ENCODE measurements at regions not wholly inside any gene's neighbourhood (a gene's known extent, or its start where the extent isn't known, plus 50 kb on each side); places are given as distances from the start of the nearest gene placed in this dataset.

DNA sequence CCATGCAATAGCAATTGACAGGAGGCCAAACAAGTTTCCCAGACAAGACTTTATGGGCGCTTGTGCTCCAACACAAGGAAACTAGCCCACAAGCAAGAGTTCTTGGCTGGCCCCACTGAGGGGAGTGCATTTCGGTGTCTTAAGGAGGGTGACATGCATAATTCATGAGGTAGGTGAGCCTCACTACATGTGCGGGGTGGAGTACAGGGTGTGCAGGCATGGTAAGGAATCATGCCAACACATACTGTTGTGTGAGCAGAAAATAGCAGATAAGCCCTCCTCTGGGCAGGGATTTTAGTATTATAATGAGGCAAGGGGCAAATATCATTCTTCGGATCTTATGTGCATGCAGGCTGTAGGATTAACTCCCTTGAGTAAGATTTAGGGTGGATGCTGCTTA lies 78.7 kb upstream of the SLC1A4 start:
- ChIA-PET CTCF (no interaction called here), POLR2A (no interaction called here)
- DNase-seq (ENCODE audit: extremely low spot score) = no peak
- TF ChIP-seq, protein P1, sequence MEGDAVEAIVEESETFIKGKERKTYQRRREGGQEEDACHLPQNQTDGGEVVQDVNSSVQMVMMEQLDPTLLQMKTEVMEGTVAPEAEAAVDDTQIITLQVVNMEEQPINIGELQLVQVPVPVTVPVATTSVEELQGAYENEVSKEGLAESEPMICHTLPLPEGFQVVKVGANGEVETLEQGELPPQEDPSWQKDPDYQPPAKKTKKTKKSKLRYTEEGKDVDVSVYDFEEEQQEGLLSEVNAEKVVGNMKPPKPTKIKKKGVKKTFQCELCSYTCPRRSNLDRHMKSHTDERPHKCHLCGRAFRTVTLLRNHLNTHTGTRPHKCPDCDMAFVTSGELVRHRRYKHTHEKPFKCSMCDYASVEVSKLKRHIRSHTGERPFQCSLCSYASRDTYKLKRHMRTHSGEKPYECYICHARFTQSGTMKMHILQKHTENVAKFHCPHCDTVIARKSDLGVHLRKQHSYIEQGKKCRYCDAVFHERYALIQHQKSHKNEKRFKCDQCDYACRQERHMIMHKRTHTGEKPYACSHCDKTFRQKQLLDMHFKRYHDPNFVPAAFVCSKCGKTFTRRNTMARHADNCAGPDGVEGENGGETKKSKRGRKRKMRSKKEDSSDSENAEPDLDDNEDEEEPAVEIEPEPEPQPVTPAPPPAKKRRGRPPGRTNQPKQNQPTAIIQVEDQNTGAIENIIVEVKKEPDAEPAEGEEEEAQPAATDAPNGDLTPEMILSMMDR (IDR thresholded peaks at IDR 0.05; ENCODE audit: control extremely low read depth, extremely low read depth, low read depth, missing control alignments) = no peak

DNA sequence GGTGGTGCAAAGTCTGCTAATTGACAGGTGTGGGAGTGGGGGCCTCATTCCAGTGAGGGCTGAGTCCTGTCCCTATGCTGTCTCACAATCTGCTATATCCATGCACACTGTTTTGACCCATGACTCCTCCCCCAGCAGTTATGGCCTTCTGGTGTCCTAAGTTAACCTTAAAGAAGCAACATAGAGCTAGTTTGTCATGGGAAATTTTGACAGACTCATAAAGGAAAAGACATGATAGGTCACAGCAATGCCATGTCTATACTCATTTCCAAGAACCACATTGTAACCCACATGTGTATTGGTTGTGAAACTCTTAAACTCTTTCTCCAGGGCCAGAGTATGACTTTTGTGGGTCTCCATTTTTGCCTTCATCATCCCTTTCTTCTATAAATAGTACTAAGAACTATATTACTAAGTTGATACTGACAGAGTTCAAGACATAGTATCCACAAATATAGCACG lies 78.2 kb upstream of the SLC1A4 start:
- CTCF ChIA-PET = no interaction called here
- TF ChIP-seq, protein P1 (IDR thresholded peaks at IDR 0.05; ENCODE audit: control extremely low read depth, extremely low read depth, low read depth, missing control alignments) = no peak
- POLR2A ChIA-PET = no interaction called here
- no peak for DNase-seq (ENCODE audit: extremely low spot score)

DNA sequence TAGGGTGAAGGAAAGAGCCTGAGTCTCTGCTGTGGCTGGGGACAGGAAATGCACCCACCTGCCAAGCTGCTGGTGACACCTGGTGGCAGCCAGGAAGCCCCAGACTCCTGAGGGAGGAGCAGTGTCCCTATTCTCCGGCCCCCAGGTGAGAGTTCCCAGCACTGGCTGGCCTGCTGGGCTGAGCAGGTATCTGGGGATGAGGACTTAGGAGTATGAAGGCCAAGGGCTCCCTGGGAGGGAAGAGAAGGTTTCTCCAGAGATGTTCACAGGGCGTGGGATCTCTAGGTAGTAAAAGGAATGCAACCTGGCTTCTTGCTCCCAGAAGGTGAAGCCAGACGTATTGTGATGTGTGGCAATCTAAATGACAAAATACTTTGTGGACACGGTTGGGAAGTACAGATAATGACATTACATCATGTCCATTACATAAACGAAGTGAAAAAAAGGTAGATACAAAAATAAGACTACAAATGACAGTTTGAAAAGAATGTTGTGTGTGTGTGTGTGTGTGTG lies 75.8 kb upstream of the SLC1A4 start:
- ChIA-PET CTCF (interaction anchor here (1.1 to 13.9 kb wide), 5 partner anchors 7 to 28 kb away, joined by 3 to 277 read pairs (median 6); no protein-coding TSS in a partner anchor), POLR2A (no interaction called here)
- no peak for DNase-seq (ENCODE audit: extremely low spot score)
- TF ChIP-seq, protein P1 (IDR thresholded peaks at IDR 0.05; ENCODE audit: control extremely low read depth, extremely low read depth, low read depth, missing control alignments) = peak; percentile 41

DNA sequence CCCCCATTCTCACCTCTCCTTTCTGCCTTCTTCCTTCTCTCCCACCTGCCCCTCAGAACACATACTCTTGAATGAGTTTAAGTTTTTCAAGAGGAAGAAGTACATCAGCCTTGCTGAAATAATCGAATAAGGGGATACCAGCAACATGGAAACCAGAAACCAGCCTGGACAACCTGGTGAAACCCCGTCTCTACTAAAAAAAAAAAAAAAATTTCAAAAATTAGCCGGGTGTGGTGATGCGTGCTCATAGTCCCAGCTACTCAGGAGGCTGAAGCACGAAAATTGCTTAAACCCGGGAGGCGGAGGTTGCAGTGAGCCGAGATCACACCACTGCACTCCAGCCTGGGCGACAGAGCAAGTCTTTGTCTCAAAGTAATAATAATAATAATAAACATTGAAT lies 75.0 kb upstream of the SLC1A4 start:
- POLR2A ChIA-PET = interaction anchor here (0.6 to 1.0 kb wide), 3 partner anchors 28 to 636 kb away, joined by 3 to 7 read pairs (median 4); no protein-coding TSS in a partner anchor
- CTCF ChIA-PET = interaction anchor here (1.1 to 13.9 kb wide), 9 partner anchors 8 to 584 kb away, joined by 3 to 277 read pairs (median 6); no protein-coding TSS in a partner anchor
- no peak for DNase-seq (ENCODE audit: extremely low spot score)
- TF ChIP-seq, protein P1 (IDR thresholded peaks at IDR 0.05; ENCODE audit: control extremely low read depth, extremely low read depth, low read depth, missing control alignments) = no peak

DNA sequence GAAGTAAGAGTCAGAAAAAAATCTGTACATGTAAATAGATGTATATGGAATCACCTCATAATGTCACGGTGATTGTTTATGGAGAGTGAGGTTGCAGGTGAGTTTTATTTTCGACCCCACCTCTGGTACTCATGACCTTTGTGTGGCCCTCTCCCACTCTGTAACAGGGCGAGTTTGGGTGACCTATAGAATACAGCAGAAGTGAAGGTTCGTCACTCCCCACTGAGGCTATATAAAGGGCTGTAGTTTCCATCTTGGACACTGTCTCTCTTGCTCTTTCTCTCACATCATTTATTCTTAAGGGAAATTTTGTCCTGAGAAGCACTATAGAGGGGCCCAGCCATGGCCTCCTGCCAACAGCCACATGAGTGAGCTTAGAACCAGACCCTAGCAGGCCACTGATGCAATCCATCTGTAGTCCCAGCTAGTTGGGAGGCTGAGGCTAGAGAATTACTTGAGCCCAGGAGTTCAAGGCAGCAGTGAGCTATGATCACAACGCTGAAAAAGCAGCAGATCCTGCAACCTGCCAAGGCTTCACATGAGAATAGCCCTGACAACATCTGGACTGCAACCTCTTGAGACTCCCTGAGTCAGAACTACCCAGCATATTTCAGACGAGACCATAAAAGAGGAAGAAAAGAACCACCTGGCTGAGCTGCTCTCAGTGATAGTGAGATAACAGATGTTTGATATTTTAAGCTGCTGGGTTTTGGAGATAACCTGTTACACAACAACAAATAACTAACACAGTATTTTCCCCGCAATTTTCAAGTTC lies 74.3 kb upstream of the SLC1A4 start:
- TF ChIP-seq, protein P1 (IDR thresholded peaks at IDR 0.05; ENCODE audit: control extremely low read depth, extremely low read depth, low read depth, missing control alignments) = no peak
- peak; percentile 72 for DNase-seq (ENCODE audit: extremely low spot score)
- CTCF ChIA-PET = interaction anchor here (0.8 to 13.9 kb wide), 17 partner anchors 8 to 584 kb away, joined by 3 to 277 read pairs (median 5); no protein-coding TSS in a partner anchor
- POLR2A ChIA-PET = interaction anchor here (0.6 to 1.2 kb wide), 8 partner anchors 27 to 636 kb away, joined by 3 to 8 read pairs (median 3); no protein-coding TSS in a partner anchor

DNA sequence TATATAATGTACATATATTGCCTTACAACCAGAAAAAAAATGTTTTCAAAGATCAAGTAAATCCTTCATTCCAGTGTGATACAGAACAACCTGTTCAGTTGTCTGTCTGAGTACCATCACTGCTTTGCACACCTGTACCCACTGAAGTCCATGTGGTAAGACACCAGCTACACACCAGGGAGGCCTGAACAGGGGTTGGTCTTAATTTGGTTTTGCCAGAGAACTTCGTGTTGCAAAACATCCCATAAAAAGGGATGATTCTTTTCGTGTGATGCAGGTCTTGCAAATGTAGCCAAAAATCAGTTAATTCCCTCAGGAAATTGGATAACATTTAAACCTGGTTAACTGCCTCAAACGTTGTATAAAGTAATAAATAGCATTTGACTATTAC lies 73.7 kb upstream of the SLC1A4 start:
- ChIA-PET POLR2A (interaction anchor here (0.6 to 1.2 kb wide), 7 partner anchors 27 to 208 kb away, joined by 3 to 8 read pairs (median 3); no protein-coding TSS in a partner anchor), CTCF (interaction anchor here (0.8 to 13.9 kb wide), 18 partner anchors 10 to 585 kb away, joined by 3 to 277 read pairs (median 4); partner anchors contain the start of gene SLC1A4)

More for the DNA sequence above, 73.7 kb upstream of the SLC1A4 start:
- TF ChIP-seq, protein P1 (IDR thresholded peaks at IDR 0.05; ENCODE audit: control extremely low read depth, extremely low read depth, low read depth, missing control alignments) = no peak
- DNase-seq (ENCODE audit: extremely low spot score) = no peak
